ENCODE measurements at regions not wholly inside any gene's neighbourhood (a gene's known extent, or its start where the extent isn't known, plus 50 kb on each side); places are given as distances from the start of the nearest gene placed in this dataset.
"Not testable (repeated sequence)": the region's sequence is repeated elsewhere in the genome, so short reads cannot be mapped to it uniquely, and the experiment has no call there.

- Histone ChIP-seq H3K36me3 (replicated peaks in 1 of 2; ENCODE audit: control insufficient read depth in 2 of 2, insufficient read depth in 2 of 2, low read length in 2 of 2) (no peaks in the 10 kb centered on the region), H4K8ac (ENCODE audit: low read depth, low read length) (no peak overlapping the region), H3K79me1 (ENCODE audit: low read depth, low read length) (no peaks in the 10 kb centered on the region), H3K4me1 (ENCODE audit: control insufficient read depth in 2 of 2, insufficient read depth in 1 of 2, low read depth in 1 of 2, low read length in 2 of 2) (peaks cover 0 to 3% of the 10 kb centered on the region in 2 donors), H3K4me2 (ENCODE audit: insufficient read depth, low read length, poor library complexity, severe bottlenecking) (no peak overlapping the region), H3K27me3 (ENCODE audit: control insufficient read depth in 3 of 3, insufficient read depth in 3 of 3, low read depth in 1 of 3, low read length in 3 of 3) (no peaks in the 10 kb centered on the region), H3K14ac (ENCODE audit: low read length) (no peak overlapping the region), H3K4ac (ENCODE audit: low read length) (no peak overlapping the region), H2BK15ac (ENCODE audit: low read length) (no peak overlapping the region), H3K27ac (replicated peaks; ENCODE audit: low read length) (no peak overlapping the region), H3K9ac (ENCODE audit: low read depth, low read length, poor library complexity) (no peak overlapping the region), H2AK5ac (ENCODE audit: low read depth, low read length) (no peak overlapping the region), H3K18ac (ENCODE audit: low read length) (no peak overlapping the region), H2BK12ac (ENCODE audit: low read length) (no peak overlapping the region), H3K4me3 (ENCODE audit: low read length in 2 of 2) (no peak overlapping the region), H2AFZ (ENCODE audit: low read length) (no peak overlapping the region), H3K9me3 (replicated peaks in 1 of 2; ENCODE audit: control insufficient read depth in 2 of 2, insufficient read depth in 1 of 2, low read depth in 1 of 2, low read length in 2 of 2) (no peaks in the 10 kb centered on the region), H2BK5ac (ENCODE audit: low read length) (no peak overlapping the region), H4K91ac (ENCODE audit: low read depth, low read length, poor library complexity) (no peak overlapping the region), H2BK120ac (ENCODE audit: low read depth, low read length) (no peak overlapping the region), H3K23ac (ENCODE audit: low read depth, low read length, poor library complexity) (no peak overlapping the region)
- no CpG with 5 or more reads among the region's 6 CpGs for WGBS, 2 donors (ENCODE audit: extremely low coverage in 2 of 2, insufficient read length in 2 of 2, insufficient replicate concordance in 1 of 2)
- DNase-seq (ENCODE audit: low spot score): no peak
These were observed 483.5 kb downstream of the BRD1 start for GRCh38 chr22:49344161-49344560.

GRCh38 chr22:49340406-49340805 lies 487.3 kb downstream of the BRD1 start:
- peaks cover 0 to 3% of the 10 kb centered on the region in 2 donors for H3K4me1 ChIP-seq (ENCODE audit: control insufficient read depth in 2 of 2, insufficient read depth in 1 of 2, low read depth in 1 of 2, low read length in 2 of 2)
- H3K14ac ChIP-seq (ENCODE audit: low read length): no peak overlapping the region
- H2AFZ ChIP-seq (ENCODE audit: low read length): no peak overlapping the region
- H3K9ac ChIP-seq (ENCODE audit: low read depth, low read length, poor library complexity): no peak overlapping the region
- H3K23ac ChIP-seq (ENCODE audit: low read depth, low read length, poor library complexity): no peak overlapping the region
- H3K79me1 ChIP-seq (ENCODE audit: low read depth, low read length): no peaks in the 10 kb centered on the region
- no peak overlapping the region for H3K4me2 ChIP-seq (ENCODE audit: insufficient read depth, low read length, poor library complexity, severe bottlenecking)
- H4K91ac ChIP-seq (ENCODE audit: low read depth, low read length, poor library complexity): no peak overlapping the region
- no peak overlapping the region for H3K4ac ChIP-seq (ENCODE audit: low read length)
- H2BK5ac ChIP-seq (ENCODE audit: low read length): no peak overlapping the region
- H3K9me3 ChIP-seq (replicated peaks in 1 of 2; ENCODE audit: control insufficient read depth in 2 of 2, insufficient read depth in 1 of 2, low read depth in 1 of 2, low read length in 2 of 2): no peaks in the 10 kb centered on the region
- no peak overlapping the region for H2BK15ac ChIP-seq (ENCODE audit: low read length)
- no peak overlapping the region for H2AK5ac ChIP-seq (ENCODE audit: low read depth, low read length)
- no peak overlapping the region for H4K8ac ChIP-seq (ENCODE audit: low read depth, low read length)
- H3K27me3 ChIP-seq (ENCODE audit: control insufficient read depth in 3 of 3, insufficient read depth in 3 of 3, low read depth in 1 of 3, low read length in 3 of 3): no peaks in the 10 kb centered on the region
- H3K36me3 ChIP-seq (replicated peaks in 1 of 2; ENCODE audit: control insufficient read depth in 2 of 2, insufficient read depth in 2 of 2, low read length in 2 of 2): no peaks in the 10 kb centered on the region
- no peak overlapping the region for H3K27ac ChIP-seq (replicated peaks; ENCODE audit: low read length)
- DNase-seq (ENCODE audit: low spot score): no peak
- H3K18ac ChIP-seq (ENCODE audit: low read length): no peak overlapping the region
- H3K4me3 ChIP-seq (ENCODE audit: low read length in 2 of 2): peak overlapping the region in 1 of 2 donors; percentile 7
- no peak overlapping the region for H2BK12ac ChIP-seq (ENCODE audit: low read length)
- no peak overlapping the region for H2BK120ac ChIP-seq (ENCODE audit: low read depth, low read length)
- no CpG with 5 or more reads among the region's 8 CpGs for WGBS, 2 donors (ENCODE audit: extremely low coverage in 2 of 2, insufficient read length in 2 of 2, insufficient replicate concordance in 1 of 2)

- not testable (repeated sequence) for H4K91ac ChIP-seq (ENCODE audit: low read depth, low read length, poor library complexity); H2AFZ ChIP-seq (ENCODE audit: low read length); H2BK120ac ChIP-seq (ENCODE audit: low read depth, low read length); H3K14ac ChIP-seq (ENCODE audit: low read length); H2AK5ac ChIP-seq (ENCODE audit: low read depth, low read length); DNase-seq (ENCODE audit: low spot score); H3K4me1 ChIP-seq (ENCODE audit: control insufficient read depth in 2 of 2, insufficient read depth in 1 of 2, low read depth in 1 of 2, low read length in 2 of 2); H3K4me2 ChIP-seq (ENCODE audit: insufficient read depth, low read length, poor library complexity, severe bottlenecking); H2BK5ac ChIP-seq (ENCODE audit: low read length); H3K4ac ChIP-seq (ENCODE audit: low read length); H3K4me3 ChIP-seq (ENCODE audit: low read length in 2 of 2); H2BK15ac ChIP-seq (ENCODE audit: low read length); H3K9ac ChIP-seq (ENCODE audit: low read depth, low read length, poor library complexity); H3K79me1 ChIP-seq (ENCODE audit: low read depth, low read length); H3K36me3 ChIP-seq (replicated peaks in 1 of 2; ENCODE audit: control insufficient read depth in 2 of 2, insufficient read depth in 2 of 2, low read length in 2 of 2); H3K18ac ChIP-seq (ENCODE audit: low read length); H4K8ac ChIP-seq (ENCODE audit: low read depth, low read length); H2BK12ac ChIP-seq (ENCODE audit: low read length); H3K27ac ChIP-seq (replicated peaks; ENCODE audit: low read length); H3K27me3 ChIP-seq (ENCODE audit: control insufficient read depth in 3 of 3, insufficient read depth in 3 of 3, low read depth in 1 of 3, low read length in 3 of 3); H3K23ac ChIP-seq (ENCODE audit: low read depth, low read length, poor library complexity); H3K9me3 ChIP-seq (replicated peaks in 1 of 2; ENCODE audit: control insufficient read depth in 2 of 2, insufficient read depth in 1 of 2, low read depth in 1 of 2, low read length in 2 of 2)
- WGBS, 2 donors (ENCODE audit: extremely low coverage in 2 of 2, insufficient read length in 2 of 2, insufficient replicate concordance in 1 of 2): no CpG with 5 or more reads among the region's 10 CpGs
These were observed 491.2 kb downstream of the BRD1 start for GRCh38 chr22:49336483-49336882.

DNA sequence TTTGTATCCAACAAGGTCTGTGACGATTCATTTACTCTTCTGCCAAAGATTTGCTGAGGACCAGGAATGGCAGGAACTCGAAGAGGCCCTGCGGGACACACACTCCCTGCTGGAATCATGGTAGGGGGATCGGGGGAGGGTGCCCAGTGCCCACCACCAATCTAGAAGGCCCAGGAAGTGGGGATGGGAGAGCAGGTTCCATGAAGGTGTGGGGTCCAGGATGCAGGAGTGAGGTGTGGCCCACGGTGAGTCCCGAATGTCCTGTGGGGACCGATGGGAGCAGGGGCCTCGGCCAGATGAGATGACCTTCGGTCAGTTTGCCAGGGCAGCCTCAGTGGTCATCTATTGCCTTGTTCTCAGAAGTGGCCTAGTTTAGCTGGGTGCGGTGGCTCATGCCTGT lies 492.7 kb downstream of the BRD1 start:
- Histone ChIP-seq H2BK5ac (ENCODE audit: low read length) (no peak overlapping the region), H2BK15ac (ENCODE audit: low read length) (peak overlapping the region; percentile 46), H3K4me3 (ENCODE audit: low read length in 2 of 2) (no peak overlapping the region), H3K18ac (ENCODE audit: low read length) (peak overlapping the region; percentile 82), H3K9ac (ENCODE audit: low read depth, low read length, poor library complexity) (no peak overlapping the region), H3K79me1 (ENCODE audit: low read depth, low read length) (no peaks in the 10 kb centered on the region), H3K4me1 (ENCODE audit: control insufficient read depth in 2 of 2, insufficient read depth in 1 of 2, low read depth in 1 of 2, low read length in 2 of 2) (peaks cover 0 to 10% of the 10 kb centered on the region in 2 donors), H3K4ac (ENCODE audit: low read length) (no peak overlapping the region), H2AFZ (ENCODE audit: low read length) (no peak overlapping the region), H4K91ac (ENCODE audit: low read depth, low read length, poor library complexity) (no peak overlapping the region), H3K9me3 (replicated peaks in 1 of 2; ENCODE audit: control insufficient read depth in 2 of 2, insufficient read depth in 1 of 2, low read depth in 1 of 2, low read length in 2 of 2) (peaks cover 0 to 3% of the 10 kb centered on the region in 2 donors), H2BK120ac (ENCODE audit: low read depth, low read length) (no peak overlapping the region), H3K27me3 (ENCODE audit: control insufficient read depth in 3 of 3, insufficient read depth in 3 of 3, low read depth in 1 of 3, low read length in 3 of 3) (no peaks in the 10 kb centered on the region), H3K27ac (replicated peaks; ENCODE audit: low read length) (peak overlapping the region; percentile 52), H3K14ac (ENCODE audit: low read length) (no peak overlapping the region), H2AK5ac (ENCODE audit: low read depth, low read length) (peak overlapping the region; percentile 28), H3K36me3 (replicated peaks in 1 of 2; ENCODE audit: control insufficient read depth in 2 of 2, insufficient read depth in 2 of 2, low read length in 2 of 2) (no peaks in the 10 kb centered on the region), H2BK12ac (ENCODE audit: low read length) (peak overlapping the region; percentile 2), H3K4me2 (ENCODE audit: insufficient read depth, low read length, poor library complexity, severe bottlenecking) (no peak overlapping the region), H3K23ac (ENCODE audit: low read depth, low read length, poor library complexity) (no peak overlapping the region), H4K8ac (ENCODE audit: low read depth, low read length) (no peak overlapping the region)
- WGBS, 2 donors (ENCODE audit: extremely low coverage in 2 of 2, insufficient read length in 2 of 2, insufficient replicate concordance in 1 of 2): no CpG with 5 or more reads among the region's 10 CpGs
- no peak for DNase-seq (ENCODE audit: low spot score)
